GM12878 (cell line): ENCODE measurements at regions not wholly inside any gene's neighbourhood (a gene's known extent, or its start where the extent isn't known, plus 50 kb on each side); places are given as distances from the start of the nearest gene placed in this dataset.

ENCODE experiments used
- ATAC-seq: fragments of 200-7000 bp; cut with Tn5 transposase; 3 replicates; pipeline ENCODE4 v1.9.1; 2020; ENCODE audit warnings: mild to moderate bottlenecking, moderate library complexity
- BruUV-seq: library from RNA; stranded (reverse); fragments of 400-500 nt; replicated peaks from 2 replicates; lab custom pipeline; 2021; lab: Mats Ljungman, UMichigan
- CTCF ChIA-PET: fragments of 300-600 bp; sonication (Branson Sonifier 250); formaldehyde crosslinking; extraction: SDS; loops from one replicate; lab custom pipeline; 2021; ENCODE audit warnings: inconsistent platforms; lab: Yijun Ruan, JAX
- POLR2A ChIA-PET: fragments of 350-600 bp; formaldehyde crosslinking; extraction: SDS; loops from one replicate; lab custom pipeline; 2021; ENCODE audit warnings: inconsistent platforms; lab: Charles Lee
- RAD21 ChIA-PET: fragments of 300-600 bp; sonication (Branson Sonifier 250); formaldehyde crosslinking; loops from one replicate; lab custom pipeline; 2023; ENCODE audit warnings: antibody characterized with exemption; ENCODE audit not compliant: unreplicated experiment; lab: Charles Lee
- SMC1A ChIA-PET: fragments of 300-600 bp; sonication (Branson Sonifier 250); formaldehyde crosslinking; loops from one replicate; lab custom pipeline; 2023; ENCODE audit not compliant: unreplicated experiment, uncharacterized antibody; lab: Charles Lee
- DNase-seq: peaks from one replicate; pipeline ENCODE4 v3.0.0-alpha.2; 2011; ENCODE audit warnings: low read depth, low spot score
- FAIRE-seq: peaks from 3 replicates; lab custom pipeline; 2011; peaks lifted over from hg19 to GRCh38; lab: Jason Lieb, UNC
- H2AFZ ChIP-seq: 2 replicates; pipeline ENCODE4 v1.6.0; 2011; ENCODE audit warnings: low read depth, low read length, control low read depth; ENCODE audit not compliant: control insufficient read depth
- H3K27ac ChIP-seq: 2 replicates; pipeline ENCODE4 v1.5.1; 2011; ENCODE audit warnings: control low read depth; ENCODE audit not compliant: control insufficient read depth, insufficient read depth
- H3K27me3 ChIP-seq, 2 experiments: replicated peaks in 1 of 2; 2 replicates each; pipeline versions ENCODE4 v1.6.0 to v1.6.1; 2011; ENCODE audit warnings: low read length in 1 of 2; ENCODE audit not compliant: control insufficient read depth in 2 of 2, insufficient read depth in 2 of 2
- H3K36me3 ChIP-seq, 2 experiments: 2 replicates each; pipeline ENCODE4 v1.5.1; 2011; ENCODE audit warnings: low read length in 1 of 2; ENCODE audit not compliant: control insufficient read depth in 2 of 2, insufficient read depth in 2 of 2
- H3K4me1 ChIP-seq: 2 replicates; pipeline ENCODE4 v1.6.1; 2011; ENCODE audit warnings: mild to moderate bottlenecking, low read length, moderate library complexity, mixed read lengths; ENCODE audit not compliant: control insufficient read depth, insufficient read depth
- H3K4me2 ChIP-seq: 2 replicates; pipeline ENCODE4 v1.6.0; 2011; ENCODE audit warnings: control low read depth; ENCODE audit not compliant: control insufficient read depth, insufficient read depth
- H3K4me3 ChIP-seq: fragments of 200-600 bp; sonication (generic); 2 replicates; pipeline ENCODE4 v1.5.1; 2016
- H3K79me2 ChIP-seq: 2 replicates; pipeline ENCODE4 v1.6.0; 2011; ENCODE audit warnings: low read length; ENCODE audit not compliant: control insufficient read depth, insufficient read depth
- H3K9ac ChIP-seq: 2 replicates; pipeline ENCODE4 v1.8.0; 2011; ENCODE audit warnings: low read length, control low read depth, mixed read lengths; ENCODE audit not compliant: control insufficient read depth, insufficient read depth
- H3K9me3 ChIP-seq: replicated peaks from 3 replicates; pipeline ENCODE4 v1.5.1; 2011; ENCODE audit warnings: mild to moderate bottlenecking, low read length; ENCODE audit not compliant: control insufficient read depth, insufficient read depth
- H4K20me1 ChIP-seq: 2 replicates; pipeline ENCODE4 v1.6.0; 2011; ENCODE audit not compliant: control insufficient read depth, insufficient read depth
- ATF7 ChIP-seq: fragments of 450-650 bp; IDR thresholded peaks from 2 replicates; pipeline ENCODE4 v1.6.1; 2016; ENCODE audit warnings: low read depth, mild to moderate bottlenecking
- CHD2 ChIP-seq: IDR thresholded peaks from 2 replicates; pipeline ENCODE4 v1.6.1; 2011; ENCODE audit warnings: low read depth, low read length, improper control_type of control experiment, borderline replicate concordance
- ETV6 ChIP-seq, 2 experiments: fragments of 450-650 bp in 1 of 2; IDR thresholded peaks in 1 of 2; conservative IDR thresholded peaks in 1 of 2; 2 replicates each; pipeline ENCODE4 v1.6.1; 2014; ENCODE audit warnings: antibody characterized with exemption in 1 of 2, borderline replicate concordance in 1 of 2, low read depth in 1 of 2, mild to moderate bottlenecking in 1 of 2, moderate library complexity in 1 of 2
- MXI1 ChIP-seq: fragments of 150-350 bp; IDR thresholded peaks from 2 replicates; pipeline ENCODE4 v1.6.1; 2011; ENCODE audit warnings: low read depth, mild to moderate bottlenecking, inconsistent platforms, low read length, improper control_type of control experiment
- NRF1 ChIP-seq: conservative IDR thresholded peaks from 2 replicates; pipeline ENCODE4 v1.6.1; 2011; ENCODE audit warnings: mild to moderate bottlenecking, low read depth, low read length, improper control_type of control experiment
- RELA ChIP-seq: fragments of 450-650 bp; IDR thresholded peaks from 2 replicates; pipeline ENCODE4 v1.8.0; 2014; ENCODE audit warnings: borderline replicate concordance; ENCODE audit not compliant: partially characterized antibody
- SPI1 ChIP-seq: IDR thresholded peaks from 2 replicates; pipeline ENCODE4 v1.6.1; 2011; ENCODE audit warnings: low read depth, mild to moderate bottlenecking, low read length, moderate library complexity, borderline replicate concordance; ENCODE audit not compliant: insufficient read depth
- TCF3 ChIP-seq: IDR thresholded peaks from 2 replicates; pipeline ENCODE4 v1.6.1; 2012; ENCODE audit warnings: low read depth, mild to moderate bottlenecking, low read length, borderline replicate concordance; ENCODE audit not compliant: insufficient read depth
- WRNIP1 ChIP-seq: IDR thresholded peaks from 2 replicates; pipeline ENCODE4 v1.6.1; 2011; ENCODE audit warnings: low read depth, low read length, improper control_type of control experiment, borderline replicate concordance
- YY1 ChIP-seq: IDR thresholded peaks from 2 replicates; pipeline ENCODE4 v1.6.1; 2011; ENCODE audit warnings: low read depth, mild to moderate bottlenecking, low read length
- WGBS: methylation state at CpG from one replicate; pipeline ENCODE4 v1.1.6; 2016; ENCODE audit warnings: low lambda C conversion rate; ENCODE audit not compliant: insufficient replicate concordance, insufficient coverage; ENCODE audit errors: missing lambda C conversion rate; 5-methylcytosine and 5-hydroxymethylcytosine counted together
- in situ Hi-C: fragments of 300-500 bp; cut with MboI; formaldehyde crosslinking; loops from 9 replicates; pipeline ENCODE4 v1.14.3; 2018; ENCODE audit warnings: mixed read lengths
- intact Hi-C: fragments of 100-400 bp; cut with micrococcal nuclease; formaldehyde crosslinking; loops from one replicate; pipeline ENCODE4 v1.14.2; 2022; ENCODE audit not compliant: unreplicated experiment
- TF ChIP-seq, protein P1 (sequence below): IDR thresholded peaks from 2 replicates; pipeline ENCODE4 v1.6.1; 2012; ENCODE audit warnings: improper control_type of control experiment, low read depth, low read length; ENCODE audit not compliant: insufficient replicate concordance
- TF ChIP-seq, protein P2 (sequence below): fragments of 450-650 bp; formaldehyde crosslinking; IDR thresholded peaks from 2 replicates; pipeline ENCODE4 v1.4.0; 2020; ENCODE audit warnings: mild to moderate bottlenecking, moderate library complexity
- TF ChIP-seq, protein P3 (sequence below): IDR thresholded peaks from 2 replicates; pipeline ENCODE4 v1.6.1; 2011; ENCODE audit warnings: borderline replicate concordance, low read depth, mild to moderate bottlenecking, moderate library complexity, low read length; ENCODE audit not compliant: insufficient read depth, poor library complexity, severe bottlenecking

DNA sequence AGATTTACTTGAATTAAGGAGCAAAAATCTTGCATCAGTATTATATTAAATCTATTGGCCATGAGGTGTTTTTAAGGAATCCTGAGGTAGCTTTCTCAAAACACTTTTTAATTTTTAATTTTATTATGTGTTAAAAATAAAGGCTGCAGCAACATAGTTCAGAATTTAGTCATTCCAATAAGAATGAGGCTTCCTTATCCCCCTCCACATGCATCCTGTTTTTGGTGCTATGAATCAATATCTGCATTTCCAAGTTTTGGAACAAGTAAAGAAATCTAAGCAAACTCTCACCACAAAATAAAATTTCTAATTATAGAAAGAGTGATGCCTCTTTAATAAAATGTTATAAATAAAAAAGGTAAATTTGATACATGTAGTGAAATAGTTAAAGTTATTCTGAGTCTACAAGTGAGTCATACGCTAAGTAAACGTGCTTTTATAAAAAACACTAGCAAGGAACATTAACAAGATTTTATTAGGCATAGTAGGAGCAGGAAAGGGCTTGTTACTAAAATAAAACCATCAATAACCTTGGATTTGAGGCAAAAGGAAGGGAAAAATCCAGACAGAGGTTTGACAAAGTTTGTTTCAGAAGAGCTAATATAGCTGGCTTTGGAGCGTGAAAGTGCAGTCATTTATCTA lies 1218.0 kb downstream of the NSUN3 start:
- DNase-seq (no peak), FAIRE-seq (no peak), ATAC-seq (no peak)
- 15% methylated on average over 3 of the region's 3 CpGs for WGBS
- POLR2A ChIA-PET, result no interaction called here
- Histone ChIP-seq H2AFZ (no peak overlapping the region), H3K4me2 (no peak overlapping the region), H4K20me1 (no peaks in the 10 kb centered on the region), H3K4me1 (no peaks in the 10 kb centered on the region), H3K9ac (no peak overlapping the region), H3K27me3 (no peaks in the 10 kb centered on the region), H3K9me3 (no peaks in the 10 kb centered on the region; the same call in 2 of the 3 replicates), H3K27ac (no peak overlapping the region), H3K4me3 (no peak overlapping the region), H3K36me3 (no peaks in the 10 kb centered on the region), H3K79me2 (no peaks in the 10 kb centered on the region)
- RAD21 ChIA-PET, result no interaction called here
- BruUV-seq, result no TSS peak
- CTCF ChIA-PET, result no interaction called here
- intact Hi-C loops, result no loop called here
- in situ Hi-C loops, result no loop called here
- SMC1A ChIA-PET, result no interaction called here
- no peak for TF ChIP-seq NRF1
- TF ChIP-seq TCF3, result no peak
- no peak for TF ChIP-seq CHD2
- no peak for TF ChIP-seq YY1
- no peak for TF ChIP-seq MXI1
- TF ChIP-seq, protein P1, sequence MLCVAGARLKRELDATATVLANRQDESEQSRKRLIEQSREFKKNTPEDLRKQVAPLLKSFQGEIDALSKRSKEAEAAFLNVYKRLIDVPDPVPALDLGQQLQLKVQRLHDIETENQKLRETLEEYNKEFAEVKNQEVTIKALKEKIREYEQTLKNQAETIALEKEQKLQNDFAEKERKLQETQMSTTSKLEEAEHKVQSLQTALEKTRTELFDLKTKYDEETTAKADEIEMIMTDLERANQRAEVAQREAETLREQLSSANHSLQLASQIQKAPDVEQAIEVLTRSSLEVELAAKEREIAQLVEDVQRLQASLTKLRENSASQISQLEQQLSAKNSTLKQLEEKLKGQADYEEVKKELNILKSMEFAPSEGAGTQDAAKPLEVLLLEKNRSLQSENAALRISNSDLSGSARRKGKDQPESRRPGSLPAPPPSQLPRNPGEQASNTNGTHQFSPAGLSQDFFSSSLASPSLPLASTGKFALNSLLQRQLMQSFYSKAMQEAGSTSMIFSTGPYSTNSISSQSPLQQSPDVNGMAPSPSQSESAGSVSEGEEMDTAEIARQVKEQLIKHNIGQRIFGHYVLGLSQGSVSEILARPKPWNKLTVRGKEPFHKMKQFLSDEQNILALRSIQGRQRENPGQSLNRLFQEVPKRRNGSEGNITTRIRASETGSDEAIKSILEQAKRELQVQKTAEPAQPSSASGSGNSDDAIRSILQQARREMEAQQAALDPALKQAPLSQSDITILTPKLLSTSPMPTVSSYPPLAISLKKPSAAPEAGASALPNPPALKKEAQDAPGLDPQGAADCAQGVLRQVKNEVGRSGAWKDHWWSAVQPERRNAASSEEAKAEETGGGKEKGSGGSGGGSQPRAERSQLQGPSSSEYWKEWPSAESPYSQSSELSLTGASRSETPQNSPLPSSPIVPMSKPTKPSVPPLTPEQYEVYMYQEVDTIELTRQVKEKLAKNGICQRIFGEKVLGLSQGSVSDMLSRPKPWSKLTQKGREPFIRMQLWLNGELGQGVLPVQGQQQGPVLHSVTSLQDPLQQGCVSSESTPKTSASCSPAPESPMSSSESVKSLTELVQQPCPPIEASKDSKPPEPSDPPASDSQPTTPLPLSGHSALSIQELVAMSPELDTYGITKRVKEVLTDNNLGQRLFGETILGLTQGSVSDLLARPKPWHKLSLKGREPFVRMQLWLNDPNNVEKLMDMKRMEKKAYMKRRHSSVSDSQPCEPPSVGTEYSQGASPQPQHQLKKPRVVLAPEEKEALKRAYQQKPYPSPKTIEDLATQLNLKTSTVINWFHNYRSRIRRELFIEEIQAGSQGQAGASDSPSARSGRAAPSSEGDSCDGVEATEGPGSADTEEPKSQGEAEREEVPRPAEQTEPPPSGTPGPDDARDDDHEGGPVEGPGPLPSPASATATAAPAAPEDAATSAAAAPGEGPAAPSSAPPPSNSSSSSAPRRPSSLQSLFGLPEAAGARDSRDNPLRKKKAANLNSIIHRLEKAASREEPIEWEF, result no peak
- TF ChIP-seq, protein P2, sequence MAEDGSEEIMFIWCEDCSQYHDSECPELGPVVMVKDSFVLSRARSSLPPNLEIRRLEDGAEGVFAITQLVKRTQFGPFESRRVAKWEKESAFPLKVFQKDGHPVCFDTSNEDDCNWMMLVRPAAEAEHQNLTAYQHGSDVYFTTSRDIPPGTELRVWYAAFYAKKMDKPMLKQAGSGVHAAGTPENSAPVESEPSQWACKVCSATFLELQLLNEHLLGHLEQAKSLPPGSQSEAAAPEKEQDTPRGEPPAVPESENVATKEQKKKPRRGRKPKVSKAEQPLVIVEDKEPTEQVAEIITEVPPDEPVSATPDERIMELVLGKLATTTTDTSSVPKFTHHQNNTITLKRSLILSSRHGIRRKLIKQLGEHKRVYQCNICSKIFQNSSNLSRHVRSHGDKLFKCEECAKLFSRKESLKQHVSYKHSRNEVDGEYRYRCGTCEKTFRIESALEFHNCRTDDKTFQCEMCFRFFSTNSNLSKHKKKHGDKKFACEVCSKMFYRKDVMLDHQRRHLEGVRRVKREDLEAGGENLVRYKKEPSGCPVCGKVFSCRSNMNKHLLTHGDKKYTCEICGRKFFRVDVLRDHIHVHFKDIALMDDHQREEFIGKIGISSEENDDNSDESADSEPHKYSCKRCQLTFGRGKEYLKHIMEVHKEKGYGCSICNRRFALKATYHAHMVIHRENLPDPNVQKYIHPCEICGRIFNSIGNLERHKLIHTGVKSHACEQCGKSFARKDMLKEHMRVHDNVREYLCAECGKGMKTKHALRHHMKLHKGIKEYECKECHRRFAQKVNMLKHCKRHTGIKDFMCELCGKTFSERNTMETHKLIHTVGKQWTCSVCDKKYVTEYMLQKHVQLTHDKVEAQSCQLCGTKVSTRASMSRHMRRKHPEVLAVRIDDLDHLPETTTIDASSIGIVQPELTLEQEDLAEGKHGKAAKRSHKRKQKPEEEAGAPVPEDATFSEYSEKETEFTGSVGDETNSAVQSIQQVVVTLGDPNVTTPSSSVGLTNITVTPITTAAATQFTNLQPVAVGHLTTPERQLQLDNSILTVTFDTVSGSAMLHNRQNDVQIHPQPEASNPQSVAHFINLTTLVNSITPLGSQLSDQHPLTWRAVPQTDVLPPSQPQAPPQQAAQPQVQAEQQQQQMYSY (CRISPR knock-in tag), result no peak
- no peak for TF ChIP-seq SPI1
- TF ChIP-seq ETV6 (conservative IDR thresholded peaks at IDR 0.05 in 1 of 2, IDR thresholded peaks at IDR 0.05 in 1 of 2; ENCODE audit: borderline replicate concordance in 1 of 2, low read depth in 1 of 2), result no peak
- TF ChIP-seq RELA, result no peak
- no peak for TF ChIP-seq WRNIP1
- TF ChIP-seq ATF7, result no peak
- TF ChIP-seq, protein P3, sequence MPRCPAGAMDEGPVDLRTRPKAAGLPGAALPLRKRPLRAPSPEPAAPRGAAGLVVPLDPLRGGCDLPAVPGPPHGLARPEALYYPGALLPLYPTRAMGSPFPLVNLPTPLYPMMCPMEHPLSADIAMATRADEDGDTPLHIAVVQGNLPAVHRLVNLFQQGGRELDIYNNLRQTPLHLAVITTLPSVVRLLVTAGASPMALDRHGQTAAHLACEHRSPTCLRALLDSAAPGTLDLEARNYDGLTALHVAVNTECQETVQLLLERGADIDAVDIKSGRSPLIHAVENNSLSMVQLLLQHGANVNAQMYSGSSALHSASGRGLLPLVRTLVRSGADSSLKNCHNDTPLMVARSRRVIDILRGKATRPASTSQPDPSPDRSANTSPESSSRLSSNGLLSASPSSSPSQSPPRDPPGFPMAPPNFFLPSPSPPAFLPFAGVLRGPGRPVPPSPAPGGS, result no peak
